ENCODE measurements at regions not wholly inside any gene's neighbourhood (a gene's known extent, or its start where the extent isn't known, plus 50 kb on each side); places are given as distances from the start of the nearest gene placed in this dataset.
A peak's percentile ranks its signal among the peaks of the same experiment; 100 is the strongest.
"Not testable (repeated sequence)": the region's sequence is repeated elsewhere in the genome, so short reads cannot be mapped to it uniquely, and the experiment has no call there.

DNA sequence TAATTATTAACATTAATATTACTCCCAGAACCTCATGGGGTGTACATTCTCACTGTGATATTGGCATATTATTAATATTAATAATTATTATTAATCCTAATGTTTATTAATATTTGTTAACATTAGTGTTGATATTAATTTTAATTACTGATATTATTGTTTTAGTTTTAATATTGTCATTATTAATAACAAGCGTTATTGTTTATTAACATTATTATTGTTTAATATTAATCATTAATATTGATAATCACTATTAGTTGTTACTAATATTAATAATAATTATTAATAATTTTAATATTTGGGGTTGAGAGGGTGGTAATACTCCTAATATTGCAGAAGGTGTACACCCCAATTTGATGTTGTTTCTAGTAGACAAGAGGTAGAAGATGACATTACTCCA lies 193.1 kb upstream of the XIRP2 start:
- DNase-seq (ENCODE audit: low read depth in 1 of 2, low spot score in 2 of 2): no peak
- Histone ChIP-seq H3K36me3 (no peaks in the 10 kb centered on the region), H3K4me1 (replicated peaks) (no peaks in the 10 kb centered on the region), H3K9me3 (replicated peaks) (no peaks in the 10 kb centered on the region), H3K27me3 (replicated peaks) (no peaks in the 10 kb centered on the region), H3K4me3 (no peak overlapping the region), H3K27ac (no peak overlapping the region)

DNA sequence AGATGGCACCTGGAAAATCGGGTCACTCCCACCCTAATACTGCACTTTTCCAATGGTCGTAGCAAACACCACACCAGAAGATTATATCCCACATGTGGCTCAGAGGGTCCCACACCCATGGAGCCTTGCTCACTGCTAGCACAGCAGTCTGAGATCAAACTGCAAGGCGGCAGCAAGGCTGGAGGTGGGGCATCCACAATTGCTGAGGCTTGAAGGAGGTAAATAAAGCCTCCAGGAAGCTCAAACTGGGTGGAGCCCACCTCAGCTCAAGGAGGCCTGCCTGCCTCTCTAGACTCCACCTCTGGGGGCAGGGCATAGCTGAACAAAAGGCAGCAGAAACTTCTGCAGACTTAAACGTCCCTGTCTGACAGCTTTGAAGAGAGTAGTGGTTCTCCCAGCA lies 192.0 kb upstream of the SCN7A start:
- not testable (repeated sequence) for H3K9me3 ChIP-seq (replicated peaks); H3K27me3 ChIP-seq (replicated peaks); H3K27ac ChIP-seq; H3K4me3 ChIP-seq; DNase-seq (ENCODE audit: low read depth in 1 of 2, low spot score in 2 of 2); H3K36me3 ChIP-seq; H3K4me1 ChIP-seq (replicated peaks)

DNA sequence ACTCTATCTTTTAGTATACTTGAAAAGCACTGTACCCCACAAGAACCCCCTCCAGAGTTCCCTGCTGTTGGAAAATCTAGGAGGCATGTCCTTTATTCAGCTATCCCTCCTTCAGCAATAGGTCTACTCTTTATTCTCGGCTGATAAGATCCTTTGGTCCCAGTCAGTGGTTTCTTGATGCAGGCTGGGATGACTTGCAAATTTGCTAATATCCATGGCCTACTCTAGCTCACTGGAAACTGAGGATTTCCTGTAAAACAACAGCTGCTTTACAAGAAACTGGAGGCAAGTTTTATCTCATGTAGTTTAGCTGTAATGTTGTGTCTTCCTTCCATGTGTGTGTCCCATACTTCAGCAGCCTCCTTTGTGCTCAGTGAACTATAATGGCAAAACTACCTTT lies 183.9 kb upstream of the SCN7A start:
- Histone ChIP-seq H3K27ac (no peak overlapping the region), H3K4me1 (replicated peaks) (no peaks in the 10 kb centered on the region), H3K27me3 (replicated peaks) (no peaks in the 10 kb centered on the region), H3K9me3 (replicated peaks) (peaks cover 4% of the 10 kb centered on the region; the same call in 1 of the 2 replicates), H3K4me3 (no peak overlapping the region), H3K36me3 (no peaks in the 10 kb centered on the region)
- DNase-seq (ENCODE audit: low read depth in 1 of 2, low spot score in 2 of 2): no peak

DNA sequence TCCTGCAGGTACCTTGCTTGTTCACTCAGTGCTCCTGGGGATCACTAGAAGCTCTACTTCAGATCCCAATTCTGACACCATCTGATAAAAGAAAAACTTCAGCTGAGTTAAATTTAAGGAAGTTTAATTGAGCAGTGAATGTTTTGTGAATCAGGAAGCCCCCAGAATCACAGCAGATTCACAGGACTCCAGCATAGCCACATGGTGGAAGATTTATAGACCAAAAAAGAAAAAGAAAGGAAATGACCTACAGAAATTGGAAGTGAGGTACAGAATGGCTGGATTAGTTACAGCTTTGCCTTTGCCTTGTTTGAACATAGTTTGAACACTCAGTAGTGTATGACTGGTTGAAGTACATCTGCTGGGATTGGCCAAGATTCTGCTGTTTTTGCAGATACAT lies 182.7 kb upstream of the SCN7A start:
- Histone ChIP-seq H3K9me3 (replicated peaks) (peaks cover 4% of the 10 kb centered on the region; the same call in 1 of the 2 replicates), H3K4me3 (no peak overlapping the region), H3K27me3 (replicated peaks) (no peaks in the 10 kb centered on the region), H3K27ac (no peak overlapping the region), H3K36me3 (no peaks in the 10 kb centered on the region), H3K4me1 (replicated peaks) (no peaks in the 10 kb centered on the region)
- DNase-seq (ENCODE audit: low read depth in 1 of 2, low spot score in 2 of 2): no peak

DNA sequence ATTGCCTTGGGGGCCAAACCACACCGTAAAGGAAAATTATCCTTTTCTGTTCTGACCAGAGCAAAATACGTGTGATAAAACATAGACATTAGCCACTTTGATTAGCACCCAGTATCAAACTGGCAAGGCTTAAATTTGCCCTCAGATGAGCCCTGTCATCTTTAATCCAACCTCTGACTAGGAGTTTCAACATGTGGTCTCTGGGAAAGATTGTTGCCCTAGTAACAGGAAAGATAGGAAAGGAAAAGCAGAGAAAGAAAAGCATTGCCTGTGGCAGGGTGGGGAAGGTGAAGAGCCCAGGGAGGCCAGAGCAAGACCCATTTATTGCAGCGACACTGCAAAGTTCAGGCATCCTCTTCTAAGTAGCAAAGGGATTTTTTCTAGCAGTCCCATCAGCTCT lies 181.5 kb upstream of the SCN7A start:
- no peak overlapping the region for H3K27ac ChIP-seq
- peaks cover 4% of the 10 kb centered on the region; the same call in 1 of the 2 replicates for H3K9me3 ChIP-seq (replicated peaks)
- no peak for DNase-seq (ENCODE audit: low read depth in 1 of 2, low spot score in 2 of 2)
- H3K27me3 ChIP-seq (replicated peaks): no peaks in the 10 kb centered on the region
- H3K36me3 ChIP-seq: no peaks in the 10 kb centered on the region
- no peaks in the 10 kb centered on the region for H3K4me1 ChIP-seq (replicated peaks)
- no peak overlapping the region for H3K4me3 ChIP-seq

DNA sequence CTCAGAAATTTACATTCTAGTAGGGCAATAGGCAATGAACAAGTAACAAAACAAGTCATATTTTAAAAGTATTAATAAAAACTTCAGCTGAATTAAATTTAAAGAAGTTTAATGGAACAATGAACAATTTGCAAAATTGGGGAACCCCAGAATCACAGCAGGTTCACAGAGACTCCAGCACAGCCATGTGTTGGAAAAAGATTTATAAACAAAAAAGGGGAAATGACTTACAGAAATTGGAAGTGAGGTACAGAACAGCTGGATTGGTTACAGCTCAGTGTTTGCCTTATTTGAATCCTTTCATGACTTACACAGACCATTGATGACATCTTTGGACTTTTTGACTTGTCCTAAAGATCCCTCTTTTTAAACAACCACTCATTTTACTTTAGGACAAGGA lies 179.9 kb upstream of the SCN7A start:
- no peak for DNase-seq (ENCODE audit: low read depth in 1 of 2, low spot score in 2 of 2)
- Histone ChIP-seq H3K36me3 (no peaks in the 10 kb centered on the region), H3K9me3 (replicated peaks) (peaks cover 4% of the 10 kb centered on the region; the same call in 1 of the 2 replicates)

DNA sequence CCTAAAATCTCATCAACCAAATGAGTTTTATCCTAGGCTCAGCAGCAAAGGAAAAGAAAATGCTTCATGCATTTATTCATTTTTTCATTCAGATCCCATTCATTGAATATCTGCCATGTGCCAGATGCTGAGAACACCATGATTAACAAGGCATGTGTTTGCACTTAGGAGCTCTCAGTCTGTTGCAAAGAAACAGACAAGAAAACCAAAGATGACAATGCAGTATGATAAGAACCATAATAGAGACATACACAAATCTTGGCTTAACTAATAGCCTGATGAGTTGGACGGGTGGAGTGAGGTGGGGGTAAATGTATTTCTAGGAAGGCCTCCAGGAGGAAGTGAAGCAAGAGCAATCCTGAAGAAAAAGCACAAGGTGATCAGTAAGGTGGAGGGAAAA lies 177.8 kb upstream of the SCN7A start:
- no peaks in the 10 kb centered on the region for H3K36me3 ChIP-seq
- peaks cover 4% of the 10 kb centered on the region; the same call in 1 of the 2 replicates for H3K9me3 ChIP-seq (replicated peaks)
- H3K27me3 ChIP-seq (replicated peaks): no peaks in the 10 kb centered on the region
- H3K4me1 ChIP-seq (replicated peaks): no peaks in the 10 kb centered on the region
- no peak overlapping the region for H3K4me3 ChIP-seq
- DNase-seq (ENCODE audit: low read depth in 1 of 2, low spot score in 2 of 2): no peak
- H3K27ac ChIP-seq: no peak overlapping the region

More for the DNA sequence above, 179.9 kb upstream of the SCN7A start:
- Histone ChIP-seq H3K4me1 (replicated peaks) (no peaks in the 10 kb centered on the region), H3K27ac (no peak overlapping the region), H3K27me3 (replicated peaks) (no peaks in the 10 kb centered on the region), H3K4me3 (no peak overlapping the region)

DNA sequence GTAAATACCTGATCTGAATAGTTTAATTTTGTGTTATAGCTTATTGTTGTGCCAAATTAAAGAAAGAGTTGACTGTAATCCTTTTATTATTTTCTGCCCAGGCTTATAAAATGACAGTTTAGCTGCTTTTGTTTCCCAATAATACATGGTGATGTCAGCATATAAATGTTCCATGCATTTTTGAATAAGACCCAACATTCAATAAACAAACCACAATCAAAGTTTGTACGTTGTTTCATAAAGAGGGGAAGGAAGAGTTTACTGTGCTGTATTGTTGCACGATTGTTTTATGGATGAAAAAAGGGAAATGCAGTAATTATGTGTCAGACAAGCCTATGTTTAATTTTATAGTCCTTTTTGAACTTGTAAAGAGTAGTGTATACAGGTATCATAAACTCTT lies 177.2 kb upstream of the SCN7A start:
- DNase-seq (ENCODE audit: low read depth in 1 of 2, low spot score in 2 of 2): no peak
- Histone ChIP-seq H3K27me3 (replicated peaks) (no peaks in the 10 kb centered on the region), H3K27ac (no peak overlapping the region), H3K9me3 (replicated peaks) (peaks cover 4% of the 10 kb centered on the region; the same call in 1 of the 2 replicates), H3K4me3 (no peak overlapping the region), H3K36me3 (no peaks in the 10 kb centered on the region), H3K4me1 (replicated peaks) (no peaks in the 10 kb centered on the region)

DNA sequence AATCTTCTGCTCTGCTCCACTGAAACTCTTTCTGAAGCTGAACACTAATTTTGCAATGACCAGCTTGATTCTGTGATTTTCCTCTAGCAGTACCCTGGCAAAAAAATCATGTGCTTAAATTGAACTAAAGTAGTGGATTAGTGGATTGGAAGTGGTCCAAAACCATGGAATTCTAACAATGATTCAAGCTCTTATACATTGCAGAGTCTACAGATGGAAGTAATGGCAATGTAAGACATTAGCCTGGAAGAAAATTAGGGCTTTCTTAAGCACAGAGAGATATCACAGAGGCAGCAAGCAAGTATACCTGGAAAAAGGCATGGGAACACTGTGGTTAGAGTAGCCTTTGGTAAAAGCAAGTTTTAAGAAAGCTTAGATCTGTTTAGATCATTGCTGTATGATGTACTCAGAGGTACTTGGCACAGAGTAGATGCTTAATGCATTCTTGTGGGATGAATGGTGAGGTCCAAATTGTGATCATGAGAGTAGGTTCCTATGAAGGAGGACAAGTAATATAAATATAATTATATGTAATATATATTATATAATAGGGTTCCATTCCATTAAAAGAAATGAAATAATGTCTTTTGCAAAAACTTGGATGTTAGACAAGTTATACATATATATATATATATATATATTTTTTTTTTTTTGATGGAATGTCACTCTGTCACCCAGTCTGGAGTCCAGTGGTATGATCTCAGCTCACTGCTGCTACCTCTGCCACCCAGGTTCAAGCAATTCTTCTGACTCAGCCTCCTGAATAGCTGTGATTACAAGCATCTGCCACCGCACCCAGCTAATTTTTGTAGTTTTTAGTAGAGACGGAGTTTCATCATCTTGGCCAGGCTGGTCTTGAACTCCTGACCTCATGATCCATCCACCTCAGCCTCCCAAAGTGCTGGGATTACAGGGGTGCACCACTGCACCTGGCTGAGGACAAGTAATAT lies 172.2 kb upstream of the SCN7A start:
- peak in 1 of 2 experiments; percentile 12 for DNase-seq (ENCODE audit: low read depth in 1 of 2, low spot score in 2 of 2)
- Histone ChIP-seq H3K4me3 (no peak overlapping the region), H3K27me3 (replicated peaks) (no peaks in the 10 kb centered on the region), H3K9me3 (replicated peaks) (no peaks in the 10 kb centered on the region), H3K27ac (no peak overlapping the region; the same call in 1 of the 2 replicates), H3K4me1 (replicated peaks) (no peaks in the 10 kb centered on the region), H3K36me3 (no peaks in the 10 kb centered on the region)

DNA sequence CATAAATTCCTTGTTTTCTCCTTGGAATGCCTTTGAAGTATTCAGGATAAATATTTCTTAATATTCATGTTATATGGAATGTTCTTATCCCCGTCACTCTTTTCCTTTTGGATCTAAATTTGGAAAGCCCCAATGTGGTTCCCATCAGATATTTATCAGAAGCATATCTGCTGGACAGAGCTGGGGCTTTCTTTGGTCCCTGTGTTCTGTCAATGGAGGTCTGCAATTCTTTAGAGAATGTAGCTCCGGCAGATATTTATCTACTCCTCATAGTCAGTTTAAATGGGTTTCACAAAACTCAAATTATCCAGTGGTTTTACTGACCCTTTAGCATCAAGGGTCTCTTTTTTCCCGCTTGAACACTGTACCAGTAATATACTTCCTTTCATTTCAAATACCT lies 167.8 kb upstream of the SCN7A start:
- Histone ChIP-seq H3K9me3 (replicated peaks) (no peaks in the 10 kb centered on the region), H3K4me3 (no peak overlapping the region), H3K36me3 (no peaks in the 10 kb centered on the region), H3K27ac (no peak overlapping the region), H3K27me3 (replicated peaks) (no peaks in the 10 kb centered on the region), H3K4me1 (replicated peaks) (no peaks in the 10 kb centered on the region)
- DNase-seq (ENCODE audit: low read depth in 1 of 2, low spot score in 2 of 2): no peak

DNA sequence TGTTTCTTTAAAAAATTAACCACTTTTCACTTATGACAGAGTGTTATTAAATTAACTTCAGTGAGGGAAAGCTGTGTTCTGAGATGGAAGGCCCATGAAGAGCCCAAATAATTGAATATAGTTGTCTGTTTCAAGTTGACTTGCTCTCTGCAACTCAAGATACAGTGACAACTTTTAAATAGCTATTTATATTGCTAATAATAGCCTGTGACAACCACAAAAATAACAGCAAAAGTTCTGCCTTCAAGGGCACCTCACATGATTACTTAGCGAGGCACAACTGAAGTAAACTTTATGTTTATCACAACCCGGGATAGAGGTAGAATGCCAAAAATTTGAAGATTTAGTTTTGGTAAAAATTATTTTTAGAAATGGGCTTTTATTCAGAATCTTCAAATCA lies 167.3 kb upstream of the SCN7A start:
- H3K9me3 ChIP-seq (replicated peaks): no peaks in the 10 kb centered on the region
- H3K27ac ChIP-seq: no peak overlapping the region

DNA sequence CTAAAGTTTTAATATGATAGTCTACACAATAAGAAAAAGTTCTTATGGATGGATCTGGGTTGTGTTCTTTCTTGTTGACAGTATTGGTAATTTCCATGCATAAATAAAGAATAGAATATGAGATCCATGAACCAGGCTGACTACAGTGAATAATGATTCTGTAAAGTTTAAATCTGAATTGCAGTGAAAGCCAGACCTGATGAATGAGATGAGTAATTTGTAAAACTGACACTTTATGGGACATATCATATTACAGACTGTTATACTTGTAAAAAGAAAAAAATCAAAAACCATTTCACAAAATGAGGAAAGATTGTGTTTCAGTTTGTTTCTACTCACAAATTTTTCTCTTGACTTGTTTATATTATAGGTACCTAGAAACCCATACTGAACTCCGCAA lies 164.9 kb upstream of the SCN7A start:
- no peak for DNase-seq (ENCODE audit: low read depth in 1 of 2, low spot score in 2 of 2)
- Histone ChIP-seq H3K27me3 (replicated peaks) (no peaks in the 10 kb centered on the region), H3K27ac (no peak overlapping the region), H3K4me3 (no peak overlapping the region), H3K9me3 (replicated peaks) (no peaks in the 10 kb centered on the region), H3K36me3 (no peaks in the 10 kb centered on the region), H3K4me1 (replicated peaks) (no peaks in the 10 kb centered on the region)

More for the DNA sequence above, 167.3 kb upstream of the SCN7A start:
- Histone ChIP-seq H3K27me3 (replicated peaks) (no peaks in the 10 kb centered on the region), H3K4me3 (no peak overlapping the region), H3K4me1 (replicated peaks) (no peaks in the 10 kb centered on the region), H3K36me3 (no peaks in the 10 kb centered on the region)
- DNase-seq (ENCODE audit: low read depth in 1 of 2, low spot score in 2 of 2): no peak

DNA sequence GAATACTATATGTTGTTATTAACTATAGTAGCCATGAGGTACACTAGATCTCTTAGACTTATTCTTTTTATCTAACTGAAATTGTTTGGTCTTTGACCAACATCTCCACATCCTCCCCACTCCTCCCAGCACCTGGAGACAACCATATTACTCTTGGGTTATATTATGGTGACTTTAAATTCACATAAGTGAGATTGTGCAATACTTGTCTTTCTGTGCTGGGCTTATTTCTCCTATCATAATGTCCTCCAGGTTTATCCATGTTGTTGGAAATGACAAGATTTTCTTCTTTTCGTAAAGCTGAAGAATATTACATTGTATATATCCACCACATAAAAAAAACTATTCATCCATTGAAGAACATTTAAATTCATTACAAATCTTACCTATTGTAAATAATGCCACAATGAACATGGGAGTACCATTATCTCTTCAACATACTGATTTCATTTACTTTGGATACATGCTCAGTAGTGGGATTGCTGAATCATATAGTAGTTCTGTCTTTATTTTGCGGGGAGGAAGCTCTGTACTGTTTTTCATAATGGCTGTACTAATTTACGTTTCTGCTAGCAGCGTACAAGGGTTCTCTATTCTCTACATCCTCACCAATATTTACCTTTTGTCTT lies 159.2 kb upstream of the SCN7A start:
- no peaks in the 10 kb centered on the region for H3K36me3 ChIP-seq
- peaks cover 13% of the 10 kb centered on the region for H3K4me1 ChIP-seq (replicated peaks)
- no peak overlapping the region for H3K27ac ChIP-seq
- H3K4me3 ChIP-seq: no peak overlapping the region
- H3K9me3 ChIP-seq (replicated peaks): no peaks in the 10 kb centered on the region
- no peak for DNase-seq (ENCODE audit: low read depth in 1 of 2, low spot score in 2 of 2)
- H3K27me3 ChIP-seq (replicated peaks): no peaks in the 10 kb centered on the region

DNA sequence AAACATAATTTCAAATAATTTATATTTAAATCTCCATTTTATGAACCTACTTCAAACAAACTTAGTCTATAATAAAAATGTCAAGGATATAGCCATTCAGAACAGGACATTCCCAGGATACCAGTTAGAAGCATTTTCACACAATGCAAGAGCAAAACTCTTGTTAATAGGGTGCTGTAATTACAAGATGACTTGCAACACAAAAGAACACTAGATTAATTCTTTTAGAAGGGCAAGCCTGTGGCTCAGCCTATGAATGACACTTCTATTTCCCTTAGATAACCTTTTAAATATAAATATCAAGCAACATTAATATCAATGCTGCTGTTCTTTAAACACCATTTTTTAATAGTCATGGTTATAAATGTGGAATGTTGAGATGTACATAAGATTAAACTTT lies 157.9 kb upstream of the SCN7A start:
- Histone ChIP-seq H3K4me3 (no peak overlapping the region), H3K36me3 (no peaks in the 10 kb centered on the region), H3K27me3 (replicated peaks) (no peaks in the 10 kb centered on the region), H3K27ac (no peak overlapping the region), H3K4me1 (replicated peaks) (peaks cover 13% of the 10 kb centered on the region), H3K9me3 (replicated peaks) (no peaks in the 10 kb centered on the region)
- no peak for DNase-seq (ENCODE audit: low read depth in 1 of 2, low spot score in 2 of 2)

All from SJSA1 (cell line).